HK-2 (cell line): ENCODE measurements at regions not wholly inside any gene's neighbourhood (a gene's known extent, or its start where the extent isn't known, plus 50 kb on each side); places are given as distances from the start of the nearest gene placed in this dataset.
"Not testable (repeated sequence)": the region's sequence is repeated elsewhere in the genome, so short reads cannot be mapped to it uniquely, and the experiment has no call there.

Source experiments
- DNase-seq: peaks from one replicate; pipeline ENCODE4 v3.0.0-alpha.2; 2018; ENCODE audit not compliant: unreplicated experiment

DNA sequence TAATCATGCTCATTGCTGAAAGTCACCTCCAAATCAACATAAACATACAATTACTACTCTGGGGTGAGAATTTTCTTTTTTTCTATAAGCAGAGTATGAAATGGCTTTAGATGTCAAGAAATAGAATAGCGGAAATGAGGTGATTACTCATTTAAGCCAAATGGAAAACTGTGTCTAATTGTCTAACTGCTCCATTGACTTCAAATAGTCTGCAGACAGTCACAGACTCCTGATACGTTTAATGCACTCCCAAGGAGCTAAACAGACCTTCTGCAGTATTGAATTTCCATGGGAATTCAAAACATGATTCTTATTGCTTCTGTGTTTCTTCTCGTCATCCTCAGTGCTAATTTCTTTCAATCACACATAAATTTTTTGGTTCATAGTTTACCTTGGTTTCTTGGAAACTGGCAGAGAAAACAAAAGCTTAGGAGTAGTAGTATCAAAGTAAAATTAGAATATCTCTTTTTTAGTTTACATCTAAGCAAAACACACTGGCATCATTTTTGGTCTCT is 865.2 kb upstream of the SLC10A2 start:
- no peak for DNase-seq

DNA sequence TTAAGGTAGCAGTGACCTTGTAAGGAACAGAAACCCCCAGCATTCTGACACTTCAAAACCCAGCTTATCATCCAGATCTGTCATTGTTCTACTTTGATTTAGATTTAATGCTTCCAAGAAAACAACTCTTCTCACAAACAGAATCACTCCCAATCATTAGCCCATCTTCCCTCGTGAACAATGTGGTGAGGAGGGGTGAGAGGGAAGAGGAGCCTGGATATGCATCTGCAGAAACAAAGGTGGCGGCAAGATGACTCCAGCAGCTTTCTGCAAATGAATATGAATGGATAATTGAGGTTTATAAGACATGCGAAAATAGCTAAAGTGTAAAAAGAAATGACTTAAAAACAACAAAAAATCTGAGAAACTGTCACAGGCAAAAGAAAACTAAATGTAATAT is 859.9 kb upstream of the SLC10A2 start:
- no peak for DNase-seq

DNA sequence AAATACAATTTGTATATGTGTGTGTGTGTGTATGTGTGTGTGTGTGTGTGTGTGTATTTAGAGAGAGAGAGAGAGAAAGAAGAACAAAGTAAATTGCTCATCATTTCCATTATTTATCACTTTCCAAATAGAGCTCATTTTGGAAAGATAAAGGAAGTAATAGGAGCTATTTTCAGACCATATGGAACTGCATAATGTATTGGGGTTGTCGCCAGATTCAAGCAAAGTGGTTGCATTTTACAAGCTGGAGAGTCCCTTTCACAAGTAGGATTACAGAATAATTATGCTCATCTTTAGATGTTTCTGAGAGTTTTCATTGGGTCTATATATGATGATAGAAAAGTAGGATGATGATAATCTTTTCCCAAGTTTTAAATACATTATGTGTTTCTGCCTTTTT is 842.7 kb upstream of the SLC10A2 start:
- DNase-seq = no peak

DNA sequence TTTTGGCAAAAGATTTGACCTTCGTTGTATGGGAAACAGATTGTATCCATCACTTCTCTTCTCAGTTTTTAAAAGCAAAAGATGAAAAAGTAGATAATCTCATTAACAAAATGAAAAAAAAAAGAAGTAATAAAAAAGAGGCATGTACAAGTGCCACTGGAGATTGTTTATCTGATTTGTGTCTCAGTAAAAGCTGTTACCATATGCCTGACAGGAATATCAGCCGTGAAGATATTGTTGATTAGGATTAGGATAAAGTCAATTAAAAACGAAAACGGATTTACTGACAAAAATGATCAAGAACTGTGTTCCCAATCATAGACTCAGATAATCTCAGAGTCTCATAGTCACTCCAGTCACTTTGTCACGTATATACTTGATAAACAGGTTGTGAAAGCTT is 842.1 kb upstream of the SLC10A2 start:
- DNase-seq = no peak

DNA sequence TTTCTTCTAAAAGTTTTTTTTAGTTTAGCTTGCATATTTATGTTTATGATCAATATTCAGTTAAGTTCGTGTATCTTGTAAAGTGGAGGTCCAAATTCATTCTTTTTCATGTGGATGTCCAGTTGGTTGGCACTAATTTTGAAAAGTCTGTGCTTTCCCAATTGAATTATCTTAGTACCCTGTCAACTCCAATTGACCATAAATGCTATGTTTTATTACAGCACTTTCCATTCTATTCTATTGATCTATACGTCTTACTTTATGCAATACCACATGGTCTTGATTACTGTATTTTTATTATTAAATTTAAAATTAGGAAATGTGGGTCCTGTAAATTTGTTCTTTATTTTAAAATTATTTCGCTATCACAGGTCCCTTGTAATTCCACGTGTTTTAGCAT is 837.6 kb upstream of the SLC10A2 start:
- no peak for DNase-seq

DNA sequence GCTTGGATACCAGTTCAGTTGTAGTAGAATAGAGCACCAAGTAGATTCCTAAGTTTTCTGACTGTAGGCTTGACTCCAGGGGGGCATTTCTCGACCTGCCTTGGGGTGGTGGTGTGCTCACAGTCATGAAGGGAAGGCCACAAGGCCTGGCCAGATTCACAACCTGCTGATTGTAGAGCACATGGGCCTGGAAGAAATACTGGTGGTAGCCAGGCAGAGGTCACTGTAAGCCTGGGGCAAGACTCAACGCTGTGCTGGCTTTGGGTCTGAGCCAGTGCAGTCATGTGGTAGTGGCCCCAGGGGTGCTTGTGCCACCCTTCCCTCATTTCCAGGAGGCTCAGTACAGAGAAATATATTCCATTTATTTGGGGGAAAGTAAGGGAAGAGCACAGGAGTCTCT is 832.3 kb upstream of the SLC10A2 start:
- DNase-seq = no peak

DNA sequence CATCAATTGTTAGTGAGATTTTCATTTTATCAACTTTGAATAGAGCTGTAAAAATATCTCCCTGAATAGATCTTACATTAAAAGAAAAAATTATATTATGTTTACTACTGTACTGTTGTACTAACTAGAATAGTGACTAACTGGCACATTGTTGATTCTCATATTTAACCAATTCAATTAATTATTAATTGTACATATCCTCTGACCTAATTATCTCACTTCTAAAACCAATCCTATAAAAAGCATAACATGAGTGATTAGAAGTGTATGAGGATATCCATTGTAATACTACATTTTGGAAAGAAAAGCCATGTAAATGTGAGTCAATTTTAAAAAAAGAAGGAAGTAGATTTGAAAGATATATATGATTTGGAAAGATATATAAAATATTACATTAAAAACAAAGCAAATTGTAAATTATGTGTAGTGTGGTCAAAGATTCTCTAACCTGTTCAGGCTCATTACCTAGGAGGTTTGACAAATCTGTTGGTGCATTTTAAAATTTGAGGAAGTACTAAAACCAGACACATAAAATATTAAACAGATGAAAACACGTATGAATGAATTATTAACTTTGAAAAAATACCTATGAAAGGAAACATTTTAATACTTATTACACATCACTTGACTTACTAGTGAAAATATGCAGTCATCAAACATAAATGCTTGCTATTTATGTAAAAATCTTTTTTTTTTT is 829.8 kb upstream of the SLC10A2 start:
- DNase-seq = no peak

DNA sequence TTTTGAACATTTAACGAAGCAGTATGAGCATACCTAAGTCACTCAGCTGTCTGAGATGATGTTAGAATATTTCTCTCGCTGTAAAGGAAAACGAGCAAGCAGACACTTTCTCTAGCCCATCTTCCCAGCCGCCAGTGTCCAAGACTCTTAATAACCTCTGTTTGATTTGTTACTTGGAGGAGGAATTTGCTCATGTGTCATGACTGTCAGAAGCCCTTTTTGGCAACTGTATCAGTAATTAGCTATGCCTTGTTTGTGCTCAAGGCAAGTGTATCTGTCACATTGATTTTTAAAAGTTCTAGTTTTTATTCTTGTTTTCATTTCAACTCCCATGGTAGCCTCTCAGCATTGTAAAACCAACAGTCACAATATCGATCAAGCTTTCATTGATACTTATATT is 828.4 kb upstream of the SLC10A2 start:
- DNase-seq = no peak

DNA sequence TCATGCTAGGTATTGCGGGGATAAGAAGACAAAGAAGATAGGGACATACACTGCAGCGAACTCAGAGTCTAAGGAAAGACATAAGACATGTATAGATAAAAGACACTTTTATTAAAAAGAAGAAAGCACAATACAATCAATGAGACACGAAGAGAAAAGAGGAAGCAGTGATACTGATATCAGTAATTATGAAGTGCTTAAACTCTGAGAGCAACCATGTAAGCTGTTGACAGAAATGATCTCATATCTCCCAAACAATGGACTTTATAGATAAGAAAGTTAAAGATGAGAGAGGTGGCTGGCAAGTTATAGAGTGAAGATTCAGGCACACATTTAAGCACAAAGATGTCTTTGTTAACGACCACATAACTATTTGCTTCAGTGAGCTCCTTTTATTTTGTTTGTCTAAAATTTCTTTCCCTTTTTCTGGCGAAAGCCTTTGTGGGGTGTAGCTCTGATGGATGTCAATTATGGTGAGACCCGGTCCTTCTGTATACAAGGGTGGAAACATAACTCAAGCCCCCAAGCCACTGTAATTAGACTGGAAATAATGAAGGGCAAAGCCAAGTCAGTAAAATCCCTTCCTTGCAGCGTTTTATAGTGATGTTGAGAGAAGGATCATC is 818.0 kb upstream of the SLC10A2 start:
- DNase-seq = no peak

DNA sequence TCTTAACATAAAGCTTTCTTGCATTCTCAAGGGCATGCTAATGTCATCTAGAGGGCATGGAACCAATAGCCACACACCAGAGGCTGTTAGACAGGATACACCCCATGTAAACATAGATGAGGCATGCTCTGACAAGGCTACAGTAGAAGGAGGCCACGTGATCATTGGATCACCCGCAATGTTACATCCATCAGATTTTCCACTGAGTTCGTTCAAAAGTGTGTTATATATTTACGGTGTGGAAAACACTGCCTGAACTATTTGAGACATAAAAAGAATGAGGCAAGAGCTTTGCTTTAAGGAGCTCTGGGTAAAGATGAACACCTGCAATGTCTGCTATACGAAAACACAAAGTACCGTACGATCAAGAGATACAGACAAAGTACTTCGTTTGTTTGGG is 817.5 kb upstream of the SLC10A2 start:
- no peak for DNase-seq

DNA sequence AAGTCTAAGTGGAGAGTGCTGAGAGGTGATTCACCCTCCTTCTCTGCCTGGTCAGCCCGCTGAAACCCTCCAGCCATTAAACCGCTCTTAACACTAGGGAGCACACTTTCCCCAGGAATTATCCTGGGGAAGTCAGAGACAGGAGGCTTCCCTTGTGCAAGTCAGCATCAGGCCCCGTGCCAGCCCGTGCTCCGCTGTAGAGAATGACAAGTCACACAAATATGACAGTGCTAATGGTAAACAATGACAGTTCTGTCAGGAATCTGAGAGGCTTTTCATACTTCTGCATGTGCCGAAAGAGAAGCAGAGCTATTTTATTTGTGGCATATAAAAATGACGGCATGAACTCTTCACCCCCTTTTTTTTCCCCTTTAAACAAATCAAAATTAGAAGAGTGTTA is 816.9 kb upstream of the SLC10A2 start:
- DNase-seq = peak; percentile 81

DNA sequence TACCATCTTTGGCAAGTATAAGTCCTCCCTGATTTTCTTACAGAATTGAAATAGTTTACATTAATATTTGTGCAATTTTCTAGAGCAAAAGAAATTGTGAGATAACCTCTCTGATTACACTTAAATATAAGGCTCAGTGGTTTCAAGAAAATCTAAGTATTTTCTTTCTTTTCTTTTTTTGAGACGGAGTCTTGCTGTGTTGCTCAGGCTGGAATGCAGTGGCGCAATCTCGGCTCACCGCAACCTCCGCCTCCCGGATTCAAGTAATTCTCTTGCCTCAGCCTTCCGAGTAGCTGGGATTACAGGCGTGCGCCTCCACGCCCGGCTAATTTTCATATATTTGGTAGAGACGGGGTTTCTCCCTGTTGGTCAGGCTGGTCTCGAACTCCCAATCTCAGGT is 813.9 kb upstream of the SLC10A2 start:
- DNase-seq = not testable (repeated sequence)

DNA sequence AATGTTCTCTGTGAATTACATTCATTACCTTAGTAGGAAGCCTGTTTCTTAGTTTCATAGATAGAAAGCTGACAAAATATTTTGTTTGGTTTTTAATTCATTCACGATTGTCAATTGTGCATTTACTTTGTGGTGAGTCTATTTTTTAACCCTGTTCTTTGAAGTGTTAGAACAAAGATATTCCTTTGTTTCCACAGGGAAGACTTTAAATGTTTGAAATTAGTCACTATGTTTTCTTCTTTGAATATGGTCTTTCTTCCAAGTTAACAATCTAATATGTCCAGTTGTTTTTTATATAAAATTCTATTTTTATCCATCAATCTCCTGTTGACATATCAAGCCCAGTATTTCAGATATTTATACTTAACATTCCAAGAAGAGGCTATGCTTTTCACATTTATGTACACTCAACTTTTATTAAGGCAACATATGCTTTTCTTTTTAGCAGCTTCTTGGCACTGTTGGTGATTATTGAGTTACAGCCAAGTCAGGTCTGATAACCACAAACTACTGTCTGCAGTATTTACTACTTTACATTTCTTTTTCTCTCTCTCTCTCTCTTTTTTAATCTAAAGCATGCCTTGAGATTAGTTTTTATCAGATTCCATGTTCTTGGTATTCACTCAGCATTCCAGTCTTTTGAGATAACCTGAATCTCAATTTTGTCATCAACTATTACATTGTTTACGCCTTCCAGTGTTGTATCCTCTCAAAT is 812.8 kb upstream of the SLC10A2 start:
- DNase-seq = no peak

DNA sequence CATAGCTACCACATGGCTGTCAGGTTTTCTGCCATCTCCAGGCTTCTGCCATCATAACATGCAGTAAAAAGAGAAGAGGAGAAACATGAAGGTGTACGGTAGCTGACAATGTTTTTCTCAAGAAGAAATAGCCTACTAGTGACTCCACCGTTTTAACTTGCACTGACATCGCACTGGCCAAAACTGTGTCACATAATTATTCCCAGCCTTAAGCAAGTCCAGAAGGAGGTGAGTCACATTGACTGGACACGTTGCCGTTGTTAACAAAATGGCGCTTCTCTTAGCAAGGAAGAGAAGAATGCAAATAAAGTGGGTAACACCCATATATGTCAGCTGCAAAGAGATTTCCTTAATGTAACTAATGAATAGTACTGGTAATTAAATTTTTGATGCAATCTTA is 810.4 kb upstream of the SLC10A2 start:
- no peak for DNase-seq

DNA sequence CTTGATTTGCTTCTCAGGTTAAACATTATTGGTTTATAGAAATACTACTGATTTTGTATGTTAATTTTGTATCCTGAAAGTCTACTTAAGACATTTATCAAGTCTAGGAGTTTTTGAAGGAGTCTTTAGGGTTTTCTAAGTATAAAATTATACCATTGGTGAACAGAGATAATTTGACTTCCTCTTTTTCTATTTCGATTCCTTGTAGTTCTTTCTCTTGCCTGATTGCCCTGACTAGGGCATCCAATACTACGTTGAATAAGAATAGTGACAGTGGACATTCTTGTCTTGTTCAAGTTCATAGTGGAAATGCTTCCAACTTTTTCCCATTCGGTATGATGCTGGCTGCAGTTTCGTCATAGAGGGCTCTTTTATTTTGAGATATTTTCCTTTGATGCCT is 807.5 kb upstream of the SLC10A2 start:
- DNase-seq = no peak

DNA sequence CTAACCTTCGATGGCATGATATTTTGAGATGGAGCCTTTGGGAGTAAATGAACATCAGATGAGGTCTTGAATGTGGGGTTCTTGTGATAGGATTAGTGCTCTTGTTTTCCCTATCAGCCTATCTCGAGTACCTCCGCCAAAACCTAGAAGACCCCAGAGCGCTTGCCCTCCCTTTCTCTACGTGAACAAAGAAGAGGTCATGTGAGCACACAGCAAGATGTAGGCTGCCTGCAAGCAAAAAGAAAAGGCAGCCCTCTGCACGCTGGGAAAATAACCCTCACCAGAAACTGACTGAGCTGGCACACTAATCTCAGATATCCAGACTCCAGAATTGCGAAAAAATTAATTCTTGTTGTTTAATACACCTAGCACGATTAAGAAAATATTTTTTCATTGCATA is 799.8 kb upstream of the SLC10A2 start:
- DNase-seq = no peak

DNA sequence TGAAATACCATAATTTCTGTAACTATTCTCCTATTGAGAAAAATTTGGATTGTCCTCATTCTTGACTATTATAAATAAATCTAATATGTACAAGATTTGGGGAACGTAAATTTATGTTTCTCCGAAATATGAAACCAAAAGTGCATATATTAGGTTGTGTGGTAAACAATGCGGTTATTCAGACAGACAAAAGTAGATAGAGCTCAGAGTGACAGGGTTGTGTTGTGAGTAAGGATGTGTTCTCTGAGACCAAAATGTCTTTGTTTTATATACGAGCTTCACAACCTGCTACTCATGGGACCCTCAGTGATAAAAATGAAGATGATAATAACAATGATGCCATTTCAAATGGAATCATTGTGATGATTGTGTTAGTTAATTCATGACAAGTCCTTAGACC is 796.3 kb upstream of the SLC10A2 start:
- no peak for DNase-seq

DNA sequence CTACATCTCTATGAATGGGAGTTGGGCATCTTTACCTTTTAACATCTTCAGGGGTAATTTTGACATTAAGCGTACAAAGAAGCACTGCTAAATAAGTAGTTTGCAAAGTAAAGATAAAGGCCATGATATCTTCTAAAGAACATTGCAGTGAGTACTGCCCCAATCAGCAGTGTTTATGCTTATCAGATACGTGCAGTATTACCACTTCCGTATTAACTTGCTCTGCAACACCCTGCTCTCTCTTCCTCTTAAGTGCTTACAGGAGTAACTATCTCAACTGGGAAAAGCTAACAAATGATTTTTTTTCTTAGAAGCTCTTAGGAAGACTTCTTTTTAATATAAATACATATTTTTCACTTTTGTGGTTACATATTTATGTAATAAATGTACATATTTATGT is 793.7 kb upstream of the SLC10A2 start:
- no peak for DNase-seq

DNA sequence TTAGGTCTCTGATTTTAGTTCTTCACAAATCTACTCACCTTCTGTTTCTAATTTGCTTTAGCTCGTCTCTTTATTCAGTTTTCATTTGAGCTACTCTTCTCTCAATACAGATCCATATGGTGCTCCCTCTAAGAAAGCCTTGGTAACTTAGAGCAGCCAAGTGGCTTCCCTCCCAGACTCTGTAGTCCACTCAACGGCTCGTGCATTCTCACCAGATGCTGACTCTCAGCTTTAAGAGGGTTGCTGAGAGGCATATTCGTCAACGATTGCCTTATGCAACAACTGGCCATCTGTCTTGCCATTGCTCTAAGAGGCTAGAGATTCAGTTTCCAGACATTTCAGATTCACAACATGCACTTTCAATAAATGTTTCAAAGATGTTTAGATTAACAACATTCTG is 785.8 kb upstream of the SLC10A2 start:
- no peak for DNase-seq

DNA sequence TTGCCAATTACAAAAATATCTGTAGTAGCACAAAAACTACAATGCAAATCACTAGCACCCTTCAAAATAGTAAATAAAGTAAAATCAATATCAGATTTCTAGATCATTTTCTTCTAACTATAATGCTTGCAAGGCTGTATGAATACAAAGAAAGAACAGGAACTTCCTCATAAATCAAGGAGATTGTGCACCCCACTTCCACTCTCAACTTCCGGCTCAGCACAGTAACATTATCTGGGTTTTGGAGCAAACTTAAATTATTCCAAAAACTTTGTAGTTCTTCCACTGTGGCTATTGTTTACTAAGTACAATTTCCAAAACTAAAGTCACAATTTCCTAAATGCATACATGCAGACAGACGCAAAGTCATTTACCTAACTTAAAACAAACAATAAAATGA is 778.3 kb upstream of the SLC10A2 start:
- no peak for DNase-seq

DNA sequence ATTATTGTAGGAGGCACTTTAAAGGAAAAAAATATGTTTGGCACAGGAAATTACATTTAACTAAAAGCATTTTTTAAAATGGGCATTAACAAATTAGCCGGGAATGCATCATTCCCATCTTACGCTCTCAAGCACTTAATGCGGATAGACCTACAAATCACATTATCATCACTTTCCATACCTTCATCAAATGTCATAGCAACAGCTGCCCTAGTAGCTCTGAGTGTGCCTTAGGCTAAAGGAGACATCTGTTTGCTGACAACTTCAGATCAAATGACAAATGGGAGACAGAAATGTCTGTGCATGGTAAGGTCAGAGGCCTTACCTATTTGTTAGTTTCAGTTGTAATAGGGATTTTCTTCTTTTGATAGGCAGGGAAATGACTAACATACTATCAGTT is 773.2 kb upstream of the SLC10A2 start:
- no peak for DNase-seq

DNA sequence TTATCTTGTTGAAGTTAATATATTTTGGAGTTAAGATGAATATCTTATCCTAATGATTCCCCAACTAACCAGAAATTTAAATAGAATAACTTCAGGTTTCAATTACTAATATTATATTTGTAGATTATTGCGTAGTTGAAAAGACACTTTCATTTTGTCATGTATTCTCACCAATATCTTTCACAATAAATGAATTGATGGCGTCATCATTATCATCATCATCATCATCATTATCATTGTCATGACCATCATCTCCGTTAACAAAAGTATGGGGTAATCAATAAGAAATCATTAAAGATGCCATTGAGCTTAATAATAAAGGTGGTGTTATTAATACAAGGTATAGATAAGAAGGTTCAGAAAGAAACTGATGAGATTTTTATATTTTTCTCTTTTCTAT is 768.8 kb upstream of the SLC10A2 start:
- DNase-seq = no peak

DNA sequence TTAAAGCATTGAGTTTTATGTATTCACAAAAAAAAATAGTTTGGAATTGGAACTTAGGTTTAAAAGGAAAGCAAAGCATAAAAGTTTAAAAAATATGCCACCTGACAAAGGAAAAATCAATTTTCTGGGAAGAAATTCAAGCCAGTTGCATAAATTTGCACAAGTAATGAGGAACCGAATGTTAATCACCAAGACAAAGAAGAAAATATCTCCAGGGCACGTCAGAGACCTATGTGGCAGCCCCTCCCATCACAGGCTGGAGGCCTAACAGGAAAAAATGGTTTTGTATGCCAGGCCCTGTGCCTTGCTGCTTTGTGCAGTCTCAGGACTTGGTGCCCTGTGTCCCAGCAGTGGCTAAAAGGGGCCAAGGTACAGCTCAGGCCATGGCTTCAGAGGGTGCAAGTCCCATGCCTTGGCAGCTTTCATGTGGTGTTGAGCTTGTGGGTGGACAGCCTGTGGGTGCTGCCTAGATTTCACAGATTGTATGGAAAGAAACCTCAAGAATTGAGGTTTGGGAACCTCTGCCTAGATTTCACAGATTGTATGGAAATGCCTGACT is 767.2 kb upstream of the SLC10A2 start:
- no peak for DNase-seq
